ENCODE measurements at regions not wholly inside any gene's neighbourhood (a gene's known extent, or its start where the extent isn't known, plus 50 kb on each side); places are given as distances from the start of the nearest gene placed in this dataset.

DNA sequence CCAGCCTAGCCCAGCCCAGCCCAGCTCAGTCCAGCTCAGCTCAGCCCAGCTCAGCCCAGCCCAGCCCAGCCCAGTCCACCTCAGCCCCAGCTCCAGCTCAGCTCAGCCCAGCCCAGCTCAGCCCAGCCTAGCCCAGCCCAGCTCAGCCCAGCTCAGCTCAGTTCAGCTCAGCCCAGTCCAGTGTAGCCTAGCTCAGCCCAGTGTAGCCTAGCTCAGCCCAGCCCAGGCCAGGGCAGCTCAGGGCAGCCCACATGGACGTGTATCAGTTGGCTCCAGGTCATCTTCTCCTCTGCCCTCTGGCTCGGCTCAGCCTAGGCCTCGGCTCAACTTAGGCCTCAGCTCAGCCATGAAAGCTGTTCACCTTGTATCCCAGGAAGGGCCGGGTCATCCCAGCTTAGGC, 64.7 kb downstream of the TMEM121 start:
- TF ChIP-seq, protein P1, sequence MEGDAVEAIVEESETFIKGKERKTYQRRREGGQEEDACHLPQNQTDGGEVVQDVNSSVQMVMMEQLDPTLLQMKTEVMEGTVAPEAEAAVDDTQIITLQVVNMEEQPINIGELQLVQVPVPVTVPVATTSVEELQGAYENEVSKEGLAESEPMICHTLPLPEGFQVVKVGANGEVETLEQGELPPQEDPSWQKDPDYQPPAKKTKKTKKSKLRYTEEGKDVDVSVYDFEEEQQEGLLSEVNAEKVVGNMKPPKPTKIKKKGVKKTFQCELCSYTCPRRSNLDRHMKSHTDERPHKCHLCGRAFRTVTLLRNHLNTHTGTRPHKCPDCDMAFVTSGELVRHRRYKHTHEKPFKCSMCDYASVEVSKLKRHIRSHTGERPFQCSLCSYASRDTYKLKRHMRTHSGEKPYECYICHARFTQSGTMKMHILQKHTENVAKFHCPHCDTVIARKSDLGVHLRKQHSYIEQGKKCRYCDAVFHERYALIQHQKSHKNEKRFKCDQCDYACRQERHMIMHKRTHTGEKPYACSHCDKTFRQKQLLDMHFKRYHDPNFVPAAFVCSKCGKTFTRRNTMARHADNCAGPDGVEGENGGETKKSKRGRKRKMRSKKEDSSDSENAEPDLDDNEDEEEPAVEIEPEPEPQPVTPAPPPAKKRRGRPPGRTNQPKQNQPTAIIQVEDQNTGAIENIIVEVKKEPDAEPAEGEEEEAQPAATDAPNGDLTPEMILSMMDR (IDR thresholded peaks at IDR 0.05), result no peak
- TF ChIP-seq ZFX (IDR thresholded peaks at IDR 0.05; ENCODE audit: borderline replicate concordance), result no peak

Data from 22Rv1 (cell line).